ENCODE measurements at regions not wholly inside any gene's neighbourhood (a gene's known extent, or its start where the extent isn't known, plus 50 kb on each side); places are given as distances from the start of the nearest gene placed in this dataset.

- no peak overlapping the region for H2AFZ ChIP-seq (ENCODE audit: low read depth, low read length, poor library complexity, severe bottlenecking)
- DNase-seq (ENCODE audit: low read depth, low spot score) (no peak), ATAC-seq (no peak)
- RAD21 ChIA-PET (ENCODE audit: low non-redundant PET in 1 of 2, low total read pairs in 2 of 2, uncharacterized antibody in 2 of 2, unreplicated experiment in 2 of 2): no interaction called here
- TF ChIP-seq REST (IDR thresholded peaks at IDR 0.05; ENCODE audit: low read depth) (no peak), ZBTB33 (IDR thresholded peaks at IDR 0.05; ENCODE audit: extremely low read depth, insufficient replicate concordance, low read length) (no peak), SRF (IDR thresholded peaks at IDR 0.05; ENCODE audit: low read depth) (no peak), CTCF (IDR thresholded peaks at IDR 0.05 in 2 of 3, conservative IDR thresholded peaks at IDR 0.05 in 1 of 3; ENCODE audit: borderline replicate concordance in 1 of 3, insufficient read depth in 1 of 3, low read depth in 2 of 3, low read length in 2 of 3) (no peak), RAD21 (IDR thresholded peaks at IDR 0.05; ENCODE audit: low read depth) (no peak)
- H3K27ac ChIP-seq (ENCODE audit: low read depth, low read length): no peak overlapping the region
- no peaks in the 10 kb centered on the region for H3K36me3 ChIP-seq (ENCODE audit: control insufficient read depth in 1 of 2, insufficient read depth in 2 of 2, low read length in 2 of 2)
- no peak overlapping the region for H3K9ac ChIP-seq (ENCODE audit: low read length)
- POLR2A ChIA-PET: no interaction called here
- H3K4me3 ChIP-seq (replicated peaks in 1 of 2; ENCODE audit: low read depth in 1 of 2, low read length in 2 of 2): no peak overlapping the region
- no peaks in the 10 kb centered on the region for H3K9me3 ChIP-seq (ENCODE audit: control insufficient read depth in 1 of 2, insufficient read depth in 1 of 2, low read depth in 1 of 2, low read length in 2 of 2)
- no TSS peak for BruUV-seq (replicated peaks)
- no peaks in the 10 kb centered on the region for H4K20me1 ChIP-seq (ENCODE audit: insufficient read depth)
- H3K4me1 ChIP-seq (ENCODE audit: control insufficient read depth in 1 of 2, insufficient read depth in 2 of 2, low read length in 2 of 2): no peaks in the 10 kb centered on the region
- no peak overlapping the region for H3K4me2 ChIP-seq (ENCODE audit: low read length)
- H3K79me2 ChIP-seq (ENCODE audit: insufficient read depth, low read length): no peaks in the 10 kb centered on the region
- CTCF ChIA-PET: no interaction called here
- H3K9me2 ChIP-seq (ENCODE audit: insufficient read depth): no peaks in the 10 kb centered on the region
- H3K27me3 ChIP-seq (ENCODE audit: insufficient read depth, low read length): no peaks in the 10 kb centered on the region
- intact Hi-C loops (cut with micrococcal nuclease): no loop called here
Measured at GRCh38 chr21:26351661-26352060, 181.1 kb upstream of the APP start.

Data from HCT116 (cell line).